GM18951 (cell line): ENCODE measurements at regions not wholly inside any gene's neighbourhood (a gene's known extent, or its start where the extent isn't known, plus 50 kb on each side); places are given as distances from the start of the nearest gene placed in this dataset.
"Not testable (repeated sequence)": the region's sequence is repeated elsewhere in the genome, so short reads cannot be mapped to it uniquely, and the experiment has no call there.

Experiments used
- POLR2A ChIP-seq: IDR thresholded peaks from 4 replicates; pipeline ENCODE4 v1.6.1; 2011; ENCODE audit warnings: mild to moderate bottlenecking; ENCODE audit not compliant: insufficient read length, insufficient read depth; ENCODE audit errors: extremely low read depth
- in situ Hi-C: fragments of 300-500 bp; cut with MboI; formaldehyde crosslinking; loops from one replicate; pipeline ENCODE4 v1.12.0; 2022; ENCODE audit warnings: low sequenced_read_pairs, mixed read lengths, inconsistent platforms; ENCODE audit not compliant: unreplicated experiment

- TF ChIP-seq POLR2A = no peak
- in situ Hi-C loops = no loop called here
Measured at GRCh38 chr10:21399392-21400035, 126.0 kb downstream of the SKIDA1 start.

- in situ Hi-C loops = no loop called here
- TF ChIP-seq POLR2A = no peak
Measured at GRCh38 chr10:21398563-21399231, 126.8 kb downstream of the SKIDA1 start.

GRCh38 chr10:21396889-21397288, 128.6 kb downstream of the SKIDA1 start:
- in situ Hi-C loops = no loop called here
- TF ChIP-seq POLR2A = no peak

- in situ Hi-C loops = no loop called here
- no peak for TF ChIP-seq POLR2A
Measured at GRCh38 chr10:21393931-21394330, 131.6 kb downstream of the SKIDA1 start.

- no peak for TF ChIP-seq POLR2A
- in situ Hi-C loops = no loop called here
Measured at GRCh38 chr10:21388589-21388988, 136.9 kb downstream of the SKIDA1 start.

- in situ Hi-C loops = no loop called here
- TF ChIP-seq POLR2A = no peak
Measured at GRCh38 chr10:21387868-21388267, 137.6 kb downstream of the SKIDA1 start.

GRCh38 chr10:21385996-21386585, 139.4 kb downstream of the SKIDA1 start:
- in situ Hi-C loops = no loop called here
- TF ChIP-seq POLR2A = no peak

- in situ Hi-C loops = no loop called here
- TF ChIP-seq POLR2A = no peak
Measured at GRCh38 chr10:21385536-21385935, 139.9 kb downstream of the SKIDA1 start.

GRCh38 chr10:21379143-21379542, 146.3 kb downstream of the SKIDA1 start:
- in situ Hi-C loops = no loop called here
- TF ChIP-seq POLR2A = no peak

GRCh38 chr10:21375274-21375673, 150.2 kb downstream of the SKIDA1 start:
- in situ Hi-C loops = not testable (repeated sequence)

- in situ Hi-C loops = not testable (repeated sequence)
Measured at GRCh38 chr10:21373881-21374280, 151.6 kb downstream of the SKIDA1 start.

GRCh38 chr10:21372651-21373410, 152.7 kb downstream of the SKIDA1 start:
- in situ Hi-C loops = no loop called here
- TF ChIP-seq POLR2A = no peak

- TF ChIP-seq POLR2A = no peak
- in situ Hi-C loops = no loop called here
Measured at GRCh38 chr10:21369697-21370096, 155.8 kb downstream of the SKIDA1 start.
